GM12874 (cell line): ENCODE measurements at regions not wholly inside any gene's neighbourhood (a gene's known extent, or its start where the extent isn't known, plus 50 kb on each side); places are given as distances from the start of the nearest gene placed in this dataset.

Experiments
- TF ChIP-seq, protein P1 (sequence below): IDR thresholded peaks from 2 replicates; pipeline ENCODE4 v1.5.1; 2011; ENCODE audit warnings: low read depth, mild to moderate bottlenecking, control low read depth, low read length, moderate library complexity; ENCODE audit not compliant: insufficient read depth

DNA sequence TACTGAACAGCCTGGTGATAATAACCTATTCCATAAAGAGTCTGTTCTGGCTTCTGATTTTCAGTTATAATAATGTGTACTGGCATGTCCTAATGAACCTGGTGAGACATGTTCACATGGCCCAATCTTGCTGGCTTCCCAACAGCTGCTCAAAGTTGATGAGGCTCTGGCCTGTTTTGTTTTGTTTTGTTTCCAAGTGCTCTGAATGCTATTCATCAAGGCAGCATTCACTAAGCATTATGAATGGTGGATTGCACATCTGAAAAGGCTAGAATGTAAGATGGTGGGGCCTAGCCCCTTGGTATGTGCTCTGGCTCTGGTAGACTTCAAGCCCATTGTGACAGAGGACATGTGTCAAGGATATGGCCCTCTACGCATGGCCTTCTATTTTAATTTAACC lies 388.5 kb downstream of the PSAT1 start:
- TF ChIP-seq, protein P1, sequence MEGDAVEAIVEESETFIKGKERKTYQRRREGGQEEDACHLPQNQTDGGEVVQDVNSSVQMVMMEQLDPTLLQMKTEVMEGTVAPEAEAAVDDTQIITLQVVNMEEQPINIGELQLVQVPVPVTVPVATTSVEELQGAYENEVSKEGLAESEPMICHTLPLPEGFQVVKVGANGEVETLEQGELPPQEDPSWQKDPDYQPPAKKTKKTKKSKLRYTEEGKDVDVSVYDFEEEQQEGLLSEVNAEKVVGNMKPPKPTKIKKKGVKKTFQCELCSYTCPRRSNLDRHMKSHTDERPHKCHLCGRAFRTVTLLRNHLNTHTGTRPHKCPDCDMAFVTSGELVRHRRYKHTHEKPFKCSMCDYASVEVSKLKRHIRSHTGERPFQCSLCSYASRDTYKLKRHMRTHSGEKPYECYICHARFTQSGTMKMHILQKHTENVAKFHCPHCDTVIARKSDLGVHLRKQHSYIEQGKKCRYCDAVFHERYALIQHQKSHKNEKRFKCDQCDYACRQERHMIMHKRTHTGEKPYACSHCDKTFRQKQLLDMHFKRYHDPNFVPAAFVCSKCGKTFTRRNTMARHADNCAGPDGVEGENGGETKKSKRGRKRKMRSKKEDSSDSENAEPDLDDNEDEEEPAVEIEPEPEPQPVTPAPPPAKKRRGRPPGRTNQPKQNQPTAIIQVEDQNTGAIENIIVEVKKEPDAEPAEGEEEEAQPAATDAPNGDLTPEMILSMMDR = no peak

DNA sequence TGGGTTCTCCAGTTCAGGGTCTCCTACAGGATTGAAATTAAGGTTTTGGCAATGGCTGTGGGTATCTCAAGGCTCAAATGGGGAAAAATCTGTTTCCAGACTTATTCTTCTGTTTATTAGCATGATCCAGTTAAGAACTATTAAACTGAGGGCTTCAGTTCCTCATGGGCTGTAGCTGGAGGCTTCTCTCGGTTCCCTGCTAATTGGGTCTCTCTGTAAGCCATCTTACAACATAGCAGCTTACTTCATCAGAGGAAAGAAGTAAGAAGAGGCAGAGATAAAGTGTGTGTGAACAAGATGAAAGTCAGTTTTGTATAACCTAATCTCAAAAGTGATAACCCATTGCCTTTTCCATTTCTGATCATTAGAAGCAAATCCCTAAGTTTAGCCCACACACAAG lies 391.9 kb downstream of the PSAT1 start:
- TF ChIP-seq, protein P1 = no peak

DNA sequence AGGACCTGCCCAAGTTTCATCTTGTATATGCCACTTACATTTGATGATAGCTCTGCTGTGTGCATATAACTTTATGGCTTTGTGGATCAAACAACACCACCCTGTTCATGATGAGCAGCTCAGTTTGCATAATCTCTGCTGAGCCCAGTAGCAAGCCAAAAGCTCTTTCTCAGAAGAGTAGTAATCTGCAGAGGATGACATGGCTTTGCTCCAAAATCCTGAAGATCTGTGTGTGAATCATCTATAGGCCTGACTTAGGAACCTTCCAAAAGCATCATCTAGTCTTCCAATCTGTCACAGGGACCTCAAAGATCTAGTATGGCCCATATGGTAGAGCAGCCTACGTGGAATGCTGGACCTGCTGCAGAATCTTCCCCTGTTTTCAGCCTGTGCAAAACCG lies 394.6 kb downstream of the PSAT1 start:
- TF ChIP-seq, protein P1 = no peak

DNA sequence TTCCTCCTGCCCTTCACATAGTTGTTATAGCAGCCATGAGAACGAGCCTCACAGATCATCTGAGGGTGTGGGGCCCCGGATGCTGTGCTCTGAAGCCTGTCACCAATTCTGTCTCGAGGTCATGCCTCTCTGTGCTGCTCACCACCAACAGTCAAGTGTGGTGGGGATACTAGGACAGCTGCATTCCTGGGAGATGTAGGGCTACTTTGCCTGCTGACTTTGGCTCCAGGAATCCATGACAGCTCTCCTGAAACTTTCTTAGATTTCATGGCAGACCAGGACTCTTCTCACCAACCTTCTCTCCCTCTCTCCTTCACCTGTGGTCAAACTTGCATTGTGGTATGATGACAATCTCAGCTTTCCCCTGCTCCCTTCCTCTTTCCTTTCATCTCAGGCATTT lies 395.9 kb downstream of the PSAT1 start:
- TF ChIP-seq, protein P1 = no peak

DNA sequence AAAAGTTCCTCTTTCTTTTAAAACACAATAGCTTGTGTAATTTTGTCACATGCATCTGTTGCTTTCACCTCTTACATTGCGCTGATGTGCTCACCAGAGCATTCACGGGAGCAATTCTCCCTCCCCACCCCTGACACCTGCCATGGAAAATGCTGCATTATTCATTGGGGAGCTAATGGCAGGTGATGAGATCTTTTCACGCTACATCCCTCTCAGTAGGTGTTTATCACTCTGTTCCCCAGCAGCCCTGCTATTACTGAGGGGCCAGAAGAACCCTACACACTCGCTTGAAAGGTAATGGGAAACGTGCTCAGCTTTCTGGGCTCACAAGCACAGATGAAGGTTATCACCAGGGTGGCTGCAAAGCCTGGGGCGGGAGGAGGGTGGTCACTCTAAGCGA lies 398.0 kb downstream of the PSAT1 start:
- TF ChIP-seq, protein P1 = no peak

DNA sequence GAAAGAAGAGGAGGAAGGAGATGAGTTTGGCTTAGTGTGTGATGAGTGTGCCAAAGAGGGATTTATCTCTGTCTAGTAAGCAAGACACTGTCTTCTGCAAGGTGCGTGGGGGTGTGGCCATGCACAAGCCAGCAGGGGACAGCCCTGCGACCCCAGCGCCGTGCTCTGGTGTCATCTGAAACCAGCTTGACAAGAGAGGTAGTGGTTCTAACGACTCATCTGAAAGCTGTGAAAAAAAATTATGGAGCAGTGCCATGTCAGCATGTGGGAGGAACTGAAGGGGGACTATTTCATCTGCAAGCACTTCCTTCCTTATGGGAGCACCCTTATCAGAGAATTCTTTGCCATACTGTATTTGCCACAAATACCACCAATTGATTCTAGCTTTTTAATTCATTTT lies 398.6 kb downstream of the PSAT1 start:
- TF ChIP-seq, protein P1 = no peak

DNA sequence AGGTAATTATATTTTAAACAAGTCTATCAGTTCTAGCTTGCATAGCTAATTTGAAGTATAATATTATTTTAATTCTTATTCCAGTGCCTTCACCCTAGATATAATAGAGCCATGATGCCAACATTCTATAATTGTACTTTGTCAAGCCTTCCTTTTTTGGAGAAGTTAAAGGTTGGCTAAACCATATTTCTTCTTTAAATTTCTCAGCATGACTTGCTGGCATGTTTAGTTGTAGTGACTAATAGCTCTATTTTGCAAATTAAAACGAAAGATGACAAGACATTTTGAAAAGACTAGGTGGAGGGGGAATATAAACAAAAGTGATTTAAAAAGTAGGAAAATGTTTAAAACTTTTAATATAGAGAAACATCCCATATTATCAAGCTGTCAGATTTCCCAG lies 400.7 kb downstream of the PSAT1 start:
- TF ChIP-seq, protein P1 = no peak

DNA sequence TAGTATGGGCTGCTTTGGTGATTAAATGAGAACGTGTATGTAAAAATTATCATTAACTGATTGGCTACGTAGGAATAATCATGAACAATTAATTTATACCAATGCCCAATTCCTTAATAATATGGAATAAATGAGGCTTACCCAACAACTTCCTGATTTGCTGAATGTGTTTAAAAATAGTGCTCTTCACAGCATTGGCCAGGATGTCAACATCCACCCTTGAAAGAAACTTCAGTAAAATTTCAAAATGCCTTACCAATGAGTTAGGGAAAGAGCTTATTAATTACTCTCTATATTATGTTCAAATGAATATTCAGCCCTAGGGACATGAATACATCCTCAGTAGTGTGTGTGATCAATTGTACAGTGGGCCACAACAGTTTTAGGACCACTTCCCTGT lies 401.4 kb downstream of the PSAT1 start:
- TF ChIP-seq, protein P1 = no peak
